Brain microvascular endothelial cell (primary cell): ENCODE measurements at regions not wholly inside any gene's neighbourhood (a gene's known extent, or its start where the extent isn't known, plus 50 kb on each side); places are given as distances from the start of the nearest gene placed in this dataset.

Source experiments
- DNase-seq: peaks from one replicate; pipeline ENCODE4 v3.0.0-alpha.2; 2020
- H3K27ac ChIP-seq: fragments of 250-450 bp; sonication (Bioruptor Pico); 2 replicates; pipeline ENCODE4 v1.5.1; 2020; ENCODE audit warnings: mild to moderate bottlenecking, moderate library complexity
- H3K27me3 ChIP-seq: fragments of 250-450 bp; sonication (Bioruptor Pico); replicated peaks from 2 replicates; pipeline ENCODE4 v1.5.1; 2020; ENCODE audit warnings: mild to moderate bottlenecking
- H3K36me3 ChIP-seq: fragments of 250-450 bp; sonication (Bioruptor Pico); replicated peaks from 2 replicates; pipeline ENCODE4 v1.5.1; 2020; ENCODE audit warnings: mild to moderate bottlenecking
- H3K4me3 ChIP-seq: 2 replicates; pipeline ENCODE4 v1.5.1; 2011; ENCODE audit warnings: low read depth, mild to moderate bottlenecking, control low read depth, low read length, moderate library complexity
- in situ Hi-C: cut with HindIII; loops from 2 replicates; pipeline ENCODE4 v1.10.0; 2017; ENCODE audit warnings: low sequenced_read_pairs, low pct_ligation_motif_present
- TF ChIP-seq, protein P1 (sequence below): IDR thresholded peaks from 2 replicates; pipeline ENCODE4 v1.5.1; 2011; ENCODE audit warnings: low read depth, mild to moderate bottlenecking, moderate library complexity, low read length, control low read depth, inconsistent platforms; ENCODE audit errors: missing control alignments

DNA sequence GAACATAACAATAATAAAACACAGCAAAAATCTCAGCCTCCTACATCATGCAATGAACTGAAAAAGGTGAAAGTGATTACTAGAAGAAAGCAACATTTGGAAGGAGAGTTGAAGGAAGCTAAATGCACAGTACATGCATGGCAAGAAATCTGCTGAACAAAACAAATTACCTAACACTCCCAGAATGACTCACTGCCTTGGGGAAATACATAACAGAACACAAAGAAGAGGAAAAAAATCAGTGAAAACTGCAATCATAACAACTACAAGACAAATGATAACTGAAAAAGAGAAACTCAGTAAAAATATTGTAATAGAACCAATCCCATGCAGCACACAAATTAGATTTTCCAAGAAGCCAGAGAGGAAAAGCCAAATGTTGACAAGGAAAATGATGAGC lies 1513.2 kb downstream of the ARAP2 start:
- in situ Hi-C loops = no loop called here
- H3K27me3 ChIP-seq = no peaks in the 10 kb centered on the region
- no peaks in the 10 kb centered on the region for H3K36me3 ChIP-seq
- TF ChIP-seq, protein P1, sequence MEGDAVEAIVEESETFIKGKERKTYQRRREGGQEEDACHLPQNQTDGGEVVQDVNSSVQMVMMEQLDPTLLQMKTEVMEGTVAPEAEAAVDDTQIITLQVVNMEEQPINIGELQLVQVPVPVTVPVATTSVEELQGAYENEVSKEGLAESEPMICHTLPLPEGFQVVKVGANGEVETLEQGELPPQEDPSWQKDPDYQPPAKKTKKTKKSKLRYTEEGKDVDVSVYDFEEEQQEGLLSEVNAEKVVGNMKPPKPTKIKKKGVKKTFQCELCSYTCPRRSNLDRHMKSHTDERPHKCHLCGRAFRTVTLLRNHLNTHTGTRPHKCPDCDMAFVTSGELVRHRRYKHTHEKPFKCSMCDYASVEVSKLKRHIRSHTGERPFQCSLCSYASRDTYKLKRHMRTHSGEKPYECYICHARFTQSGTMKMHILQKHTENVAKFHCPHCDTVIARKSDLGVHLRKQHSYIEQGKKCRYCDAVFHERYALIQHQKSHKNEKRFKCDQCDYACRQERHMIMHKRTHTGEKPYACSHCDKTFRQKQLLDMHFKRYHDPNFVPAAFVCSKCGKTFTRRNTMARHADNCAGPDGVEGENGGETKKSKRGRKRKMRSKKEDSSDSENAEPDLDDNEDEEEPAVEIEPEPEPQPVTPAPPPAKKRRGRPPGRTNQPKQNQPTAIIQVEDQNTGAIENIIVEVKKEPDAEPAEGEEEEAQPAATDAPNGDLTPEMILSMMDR = no peak
- no peak for DNase-seq
- H3K27ac ChIP-seq = no peak overlapping the region
- H3K4me3 ChIP-seq = no peak overlapping the region

DNA sequence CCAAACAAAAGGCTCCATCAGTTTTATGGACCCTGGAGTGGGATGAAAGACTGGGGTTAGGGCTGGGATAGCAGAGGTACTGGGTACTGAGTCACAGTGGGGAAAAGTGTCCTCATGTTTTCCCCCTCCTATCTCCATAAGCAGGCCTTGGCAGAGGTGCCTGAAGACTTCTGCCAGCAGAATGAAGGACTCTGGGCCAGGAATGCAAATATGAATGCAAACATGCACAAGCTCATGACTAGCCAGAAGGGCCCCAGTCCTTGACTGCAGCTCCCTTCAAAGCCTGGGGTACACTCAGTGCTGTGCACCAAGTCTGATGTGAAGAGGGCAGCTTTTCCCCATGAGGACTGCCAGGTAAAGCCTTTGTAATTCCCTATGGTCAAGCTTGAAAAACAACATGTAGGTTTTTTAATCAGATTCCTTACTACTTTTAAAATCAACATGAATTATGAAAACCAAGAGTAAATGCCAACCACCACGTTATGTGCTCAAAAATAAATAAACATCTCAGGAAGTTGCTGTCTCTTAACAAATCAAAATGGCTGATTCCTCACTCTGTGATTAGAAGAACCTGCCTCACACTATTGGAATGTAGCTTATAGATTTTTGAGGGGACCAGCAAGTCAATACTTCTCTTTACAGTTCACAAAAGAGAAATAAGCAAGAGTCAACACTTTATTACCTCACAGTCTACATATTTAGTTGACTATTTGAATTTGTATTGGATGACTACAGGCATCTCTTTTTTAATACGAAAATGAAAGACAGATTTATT lies 1512.0 kb downstream of the ARAP2 start:
- no peaks in the 10 kb centered on the region for H3K36me3 ChIP-seq
- TF ChIP-seq, protein P1 = no peak
- no peaks in the 10 kb centered on the region for H3K27me3 ChIP-seq
- DNase-seq = no peak
- in situ Hi-C loops = no loop called here
- H3K4me3 ChIP-seq = no peak overlapping the region
- no peak overlapping the region for H3K27ac ChIP-seq

DNA sequence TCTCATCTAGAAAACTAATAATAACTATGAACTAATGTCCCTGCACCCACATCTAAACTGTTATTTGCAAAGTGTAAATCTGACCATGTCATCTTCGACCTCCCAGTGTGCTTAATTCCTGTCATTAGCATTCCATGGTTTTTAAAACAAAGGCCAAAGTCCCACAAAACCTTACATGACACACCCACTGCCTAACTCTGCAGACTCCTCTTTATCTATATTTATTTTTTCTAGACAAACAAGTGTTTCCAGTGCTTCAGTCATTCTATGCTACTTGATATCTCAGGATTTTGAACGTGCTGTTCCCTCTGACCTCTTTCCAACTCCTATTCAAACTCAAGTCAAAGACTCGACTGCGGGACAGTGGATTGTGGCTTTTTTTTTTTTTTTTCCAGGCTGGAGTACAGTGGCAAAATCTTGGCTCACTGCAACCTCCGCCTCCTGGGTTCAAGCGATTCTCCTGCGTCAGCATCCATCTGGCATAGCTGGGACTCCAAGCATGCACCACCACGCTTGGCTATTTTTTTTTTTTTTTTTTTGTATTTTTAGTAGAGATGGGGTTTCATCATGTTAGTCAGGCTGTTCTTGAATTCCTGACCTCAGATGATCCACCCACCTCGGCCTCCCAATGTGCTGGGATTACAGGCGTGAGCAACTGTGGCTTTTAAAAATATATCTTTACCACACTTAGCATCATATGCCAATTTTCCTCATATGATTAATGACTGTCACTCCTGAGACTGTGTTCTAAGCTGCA lies 1511.0 kb downstream of the ARAP2 start:
- no peaks in the 10 kb centered on the region for H3K27me3 ChIP-seq
- in situ Hi-C loops = no loop called here
- no peak overlapping the region for H3K27ac ChIP-seq
- no peak overlapping the region for H3K4me3 ChIP-seq
- TF ChIP-seq, protein P1 = no peak
- H3K36me3 ChIP-seq = no peaks in the 10 kb centered on the region
- no peak for DNase-seq

DNA sequence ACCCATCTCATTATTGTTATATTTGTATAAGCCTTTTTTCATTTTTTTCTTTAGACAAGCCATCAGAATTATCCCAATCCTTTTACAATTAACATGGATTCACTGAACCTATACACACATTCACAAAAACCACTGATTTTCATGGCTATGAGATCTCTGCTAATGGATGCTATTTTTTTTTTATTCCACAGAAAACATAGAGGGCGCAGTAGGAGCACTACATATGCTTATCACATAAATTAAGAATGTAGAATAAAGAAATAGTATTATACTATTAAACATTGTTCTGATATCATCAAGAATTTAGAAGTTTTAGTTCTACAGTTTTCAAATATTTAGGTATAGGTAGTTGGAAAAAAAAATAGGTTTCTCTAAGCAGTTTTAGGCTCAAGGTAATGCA lies 1477.4 kb downstream of the ARAP2 start:
- TF ChIP-seq, protein P1 = no peak
- DNase-seq = no peak
- Histone ChIP-seq H3K36me3 (no peaks in the 10 kb centered on the region), H3K27ac (no peak overlapping the region), H3K4me3 (no peak overlapping the region), H3K27me3 (no peaks in the 10 kb centered on the region)
- in situ Hi-C loops = no loop called here

DNA sequence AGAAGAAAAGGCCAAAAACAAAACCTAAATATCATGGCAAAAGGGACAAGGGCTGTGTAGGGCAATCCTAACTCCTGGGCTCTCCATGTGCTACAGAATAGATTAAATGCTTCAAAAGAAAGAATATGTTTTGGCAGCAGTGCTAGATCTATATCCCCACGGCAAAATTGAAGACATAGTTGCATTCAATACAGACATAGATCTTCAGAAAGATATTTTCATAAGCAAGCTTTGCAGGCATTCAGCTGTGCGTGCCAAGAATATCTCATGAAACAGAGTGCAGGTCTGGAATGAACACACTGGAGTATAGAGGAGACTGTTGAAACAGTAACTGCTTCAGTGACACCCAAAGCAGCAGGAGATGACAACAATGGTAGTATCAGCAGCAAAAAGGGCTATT lies 1476.9 kb downstream of the ARAP2 start:
- no peak overlapping the region for H3K27ac ChIP-seq
- H3K36me3 ChIP-seq = no peaks in the 10 kb centered on the region
- TF ChIP-seq, protein P1 = no peak
- no peaks in the 10 kb centered on the region for H3K27me3 ChIP-seq
- no peak overlapping the region for H3K4me3 ChIP-seq
- DNase-seq = no peak
- in situ Hi-C loops = no loop called here
